Astrocyte (in vitro differentiated cells and primary cell): ENCODE measurements at regions not wholly inside any gene's neighbourhood (a gene's known extent, or its start where the extent isn't known, plus 50 kb on each side); places are given as distances from the start of the nearest gene placed in this dataset.

Experiments used
- CTCF ChIP-seq: IDR thresholded peaks from 2 replicates; pipeline ENCODE4 v1.5.1; 2011; ENCODE audit warnings: low read depth, mild to moderate bottlenecking, inconsistent platforms, low read length, moderate library complexity; ENCODE audit not compliant: insufficient read depth
- EZH2 ChIP-seq: IDR thresholded peaks from 2 replicates; pipeline ENCODE4 v1.6.1; 2012; ENCODE audit warnings: mild to moderate bottlenecking, low read length, inconsistent platforms; ENCODE audit not compliant: insufficient read depth

GRCh38 chr10:88165849-88166271 is 302.4 kb downstream of the PTEN start:
- TF ChIP-seq CTCF (no peak), EZH2 (no peak)
